ENCODE measurements at regions not wholly inside any gene's neighbourhood (a gene's known extent, or its start where the extent isn't known, plus 50 kb on each side); places are given as distances from the start of the nearest gene placed in this dataset.

- Histone ChIP-seq H3K79me2 (ENCODE audit: control insufficient read depth, insufficient read depth, low read length) (no peaks in the 10 kb centered on the region), H3K9ac (ENCODE audit: control insufficient read depth, insufficient read depth, low read length) (no peak overlapping the region), H3K27me3 (replicated peaks in 1 of 2; ENCODE audit: control insufficient read depth in 2 of 2, insufficient read depth in 2 of 2, low read length in 1 of 2) (no peaks in the 10 kb centered on the region), H3K36me3 (ENCODE audit: control insufficient read depth in 2 of 2, insufficient read depth in 2 of 2, low read length in 1 of 2) (no peaks in the 10 kb centered on the region), H2AFZ (ENCODE audit: control insufficient read depth, low read depth, low read length) (no peak overlapping the region), H3K4me1 (ENCODE audit: control insufficient read depth, insufficient read depth, low read length) (peaks cover 10% of the 10 kb centered on the region), H3K27ac (ENCODE audit: control insufficient read depth, insufficient read depth) (no peak overlapping the region), H3K4me2 (ENCODE audit: control insufficient read depth, insufficient read depth) (no peak overlapping the region), H3K4me3 (no peak overlapping the region), H3K9me3 (replicated peaks; ENCODE audit: control insufficient read depth, insufficient read depth, low read length) (no peaks in the 10 kb centered on the region; the same call in 2 of the 3 replicates), H4K20me1 (ENCODE audit: control insufficient read depth, insufficient read depth) (no peaks in the 10 kb centered on the region)
- ATAC-seq (no peak), DNase-seq (ENCODE audit: low read depth, low spot score) (no peak), FAIRE-seq (no peak)
- no TSS peak for BruUV-seq (replicated peaks)
- ChIA-PET SMC1A (ENCODE audit: uncharacterized antibody, unreplicated experiment) (no interaction called here), CTCF (no interaction called here), RAD21 (ENCODE audit: unreplicated experiment) (no interaction called here), POLR2A (no interaction called here)
- intact Hi-C loops (cut with micrococcal nuclease; ENCODE audit: unreplicated experiment) (no loop called here), in situ Hi-C loops (cut with MboI) (no loop called here)
- WGBS (ENCODE audit: insufficient coverage, insufficient replicate concordance, low lambda C conversion rate, missing lambda C conversion rate), result 60% methylated on average over 2 of the region's 2 CpGs
- no peak for TF ChIP-seq PKNOX1 (IDR thresholded peaks at IDR 0.05)
- no peak for TF ChIP-seq ZNF592 (IDR thresholded peaks at IDR 0.05)
- no peak for TF ChIP-seq RBBP5 (conservative IDR thresholded peaks at IDR 0.05)
- TF ChIP-seq, protein P1, sequence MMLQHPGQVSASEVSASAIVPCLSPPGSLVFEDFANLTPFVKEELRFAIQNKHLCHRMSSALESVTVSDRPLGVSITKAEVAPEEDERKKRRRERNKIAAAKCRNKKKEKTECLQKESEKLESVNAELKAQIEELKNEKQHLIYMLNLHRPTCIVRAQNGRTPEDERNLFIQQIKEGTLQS (IDR thresholded peaks at IDR 0.05; ENCODE audit: borderline replicate concordance, extremely low read depth, low read depth, low read length), result no peak
- TF ChIP-seq RCOR1 (conservative IDR thresholded peaks at IDR 0.05; ENCODE audit: low read depth, low read length), result no peak
- no peak for TF ChIP-seq NFYA (IDR thresholded peaks at IDR 0.05; ENCODE audit: borderline replicate concordance, low read depth, low read length)
- TF ChIP-seq SREBF1 (IDR thresholded peaks at IDR 0.05; ENCODE audit: low read length), result no peak
- no peak for TF ChIP-seq SPI1 (IDR thresholded peaks at IDR 0.05; ENCODE audit: borderline replicate concordance, insufficient read depth, low read depth, low read length)
- no peak for TF ChIP-seq STAT1 (conservative IDR thresholded peaks at IDR 0.05)
- no peak for TF ChIP-seq HCFC1 (IDR thresholded peaks at IDR 0.05; ENCODE audit: low read length)
- no peak for TF ChIP-seq BHLHE40 (IDR thresholded peaks at IDR 0.05; ENCODE audit: borderline replicate concordance in 1 of 2, low read depth in 2 of 2, low read length in 1 of 2)
- TF ChIP-seq NRF1 (conservative IDR thresholded peaks at IDR 0.05; ENCODE audit: low read depth, low read length), result no peak
- no peak for TF ChIP-seq SREBF2 (IDR thresholded peaks at IDR 0.05; ENCODE audit: low read length)
- no peak for TF ChIP-seq PML (IDR thresholded peaks at IDR 0.05; ENCODE audit: low read length)
Measured at GRCh38 chr2:39517622-39518021, 80.5 kb upstream of the MAP4K3 start.
